Calu3 (cell line): ENCODE measurements at regions not wholly inside any gene's neighbourhood (a gene's known extent, or its start where the extent isn't known, plus 50 kb on each side); places are given as distances from the start of the nearest gene placed in this dataset.

Experiments used
- BruUV-seq: library from RNA; stranded (reverse); fragments of 400-500 nt; replicated peaks from 2 replicates; lab custom pipeline; 2021; lab: Mats Ljungman, UMichigan
- CTCF ChIA-PET: fragments of 300-600 bp; sonication (Branson Sonifier 250); formaldehyde crosslinking; loops from one replicate; lab custom pipeline; 2022; ENCODE audit warnings: antibody characterized with exemption; lab: Charles Lee
- DNase-seq: peaks from one replicate; pipeline ENCODE4 v3.0.0; 2022
- H3K27ac Mint-ChIP-seq: one replicate; pipeline ENCODE4 v1.8.0; 2022; ENCODE audit warnings: mixed read lengths; ENCODE audit not compliant: unreplicated experiment
- H3K27me3 Mint-ChIP-seq: one replicate; pipeline ENCODE4 v1.8.0; 2022; ENCODE audit warnings: mixed read lengths; ENCODE audit not compliant: unreplicated experiment
- H3K36me3 Mint-ChIP-seq: one replicate; pipeline ENCODE4 v1.8.0; 2022; ENCODE audit warnings: mild to moderate bottlenecking, moderate library complexity, mixed read lengths; ENCODE audit not compliant: insufficient read depth, unreplicated experiment
- H3K4me1 Mint-ChIP-seq: one replicate; pipeline ENCODE4 v1.8.0; 2022; ENCODE audit warnings: mild to moderate bottlenecking, low read depth, mixed read lengths; ENCODE audit not compliant: unreplicated experiment
- H3K4me3 Mint-ChIP-seq: one replicate; pipeline ENCODE4 v1.8.0; 2022; ENCODE audit warnings: mild to moderate bottlenecking, low read depth, moderate library complexity, mixed read lengths; ENCODE audit not compliant: unreplicated experiment
- H3K9me3 Mint-ChIP-seq: one replicate; pipeline ENCODE4 v1.8.0; 2022; ENCODE audit warnings: low read depth, mixed read lengths; ENCODE audit not compliant: unreplicated experiment
- intact Hi-C: fragments of 100-400 bp; cut with micrococcal nuclease; formaldehyde crosslinking; loops from one replicate; pipeline ENCODE4 v1.10.0; 2022; ENCODE audit not compliant: unreplicated experiment
- TF ChIP-seq, protein P1 (sequence below): fragments of 200-600 bp; IDR thresholded peaks from one replicate; pipeline ENCODE4 v1.8.0; 2022; ENCODE audit warnings: antibody characterized with exemption; ENCODE audit not compliant: unreplicated experiment

- Mint-ChIP-seq H3K36me3 (no peaks in the 10 kb centered on the region), H3K4me1 (no peaks in the 10 kb centered on the region), H3K9me3 (peaks cover 10% of the 10 kb centered on the region), H3K27me3 (no peaks in the 10 kb centered on the region), H3K4me3 (no peak overlapping the region), H3K27ac (no peak overlapping the region)
- BruUV-seq: no TSS peak
- DNase-seq: no peak
- intact Hi-C loops: no loop called here
- TF ChIP-seq, protein P1, sequence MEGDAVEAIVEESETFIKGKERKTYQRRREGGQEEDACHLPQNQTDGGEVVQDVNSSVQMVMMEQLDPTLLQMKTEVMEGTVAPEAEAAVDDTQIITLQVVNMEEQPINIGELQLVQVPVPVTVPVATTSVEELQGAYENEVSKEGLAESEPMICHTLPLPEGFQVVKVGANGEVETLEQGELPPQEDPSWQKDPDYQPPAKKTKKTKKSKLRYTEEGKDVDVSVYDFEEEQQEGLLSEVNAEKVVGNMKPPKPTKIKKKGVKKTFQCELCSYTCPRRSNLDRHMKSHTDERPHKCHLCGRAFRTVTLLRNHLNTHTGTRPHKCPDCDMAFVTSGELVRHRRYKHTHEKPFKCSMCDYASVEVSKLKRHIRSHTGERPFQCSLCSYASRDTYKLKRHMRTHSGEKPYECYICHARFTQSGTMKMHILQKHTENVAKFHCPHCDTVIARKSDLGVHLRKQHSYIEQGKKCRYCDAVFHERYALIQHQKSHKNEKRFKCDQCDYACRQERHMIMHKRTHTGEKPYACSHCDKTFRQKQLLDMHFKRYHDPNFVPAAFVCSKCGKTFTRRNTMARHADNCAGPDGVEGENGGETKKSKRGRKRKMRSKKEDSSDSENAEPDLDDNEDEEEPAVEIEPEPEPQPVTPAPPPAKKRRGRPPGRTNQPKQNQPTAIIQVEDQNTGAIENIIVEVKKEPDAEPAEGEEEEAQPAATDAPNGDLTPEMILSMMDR: no peak
- CTCF ChIA-PET: no interaction called here
These were observed 115.1 kb upstream of the REG3G start for GRCh38 chr2:78910376-78910775.

DNA sequence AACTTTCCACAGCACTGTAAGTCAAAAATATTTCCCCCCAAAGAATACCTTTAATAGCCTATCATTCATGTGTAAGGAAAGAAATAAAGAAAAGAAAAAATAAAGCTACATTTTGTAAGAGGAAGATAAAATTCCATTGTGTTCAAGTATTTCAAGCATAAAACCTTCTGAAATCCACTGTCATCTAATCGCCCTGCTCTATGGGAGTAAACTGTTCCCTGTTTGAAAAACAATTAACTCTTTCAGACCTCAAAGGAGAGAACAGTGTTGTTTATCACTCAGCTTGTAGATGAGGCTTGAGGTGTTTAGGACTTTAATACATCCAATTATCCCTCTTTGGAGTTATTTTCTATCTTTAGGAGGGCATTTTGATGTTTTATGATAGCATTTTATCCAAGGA is 112.2 kb upstream of the REG3G start:
- H3K4me3 Mint-ChIP-seq: no peak overlapping the region
- no peak overlapping the region for H3K27ac Mint-ChIP-seq
- H3K36me3 Mint-ChIP-seq: no peaks in the 10 kb centered on the region
- TF ChIP-seq, protein P1: no peak
- H3K4me1 Mint-ChIP-seq: no peaks in the 10 kb centered on the region
- intact Hi-C loops: no loop called here
- CTCF ChIA-PET: no interaction called here
- DNase-seq: no peak
- no peaks in the 10 kb centered on the region for H3K27me3 Mint-ChIP-seq
- no TSS peak for BruUV-seq
- peaks cover 7% of the 10 kb centered on the region for H3K9me3 Mint-ChIP-seq

- H3K27ac Mint-ChIP-seq: no peak overlapping the region
- H3K4me1 Mint-ChIP-seq: no peaks in the 10 kb centered on the region
- DNase-seq: no peak
- intact Hi-C loops: no loop called here
- H3K4me3 Mint-ChIP-seq: no peak overlapping the region
- H3K36me3 Mint-ChIP-seq: no peaks in the 10 kb centered on the region
- H3K9me3 Mint-ChIP-seq: peaks cover 11% of the 10 kb centered on the region
- TF ChIP-seq, protein P1: no peak
- BruUV-seq: no TSS peak
- H3K27me3 Mint-ChIP-seq: no peaks in the 10 kb centered on the region
- CTCF ChIA-PET: no interaction called here
These were observed 100.2 kb upstream of the REG3G start for GRCh38 chr2:78925258-78925657.

DNA sequence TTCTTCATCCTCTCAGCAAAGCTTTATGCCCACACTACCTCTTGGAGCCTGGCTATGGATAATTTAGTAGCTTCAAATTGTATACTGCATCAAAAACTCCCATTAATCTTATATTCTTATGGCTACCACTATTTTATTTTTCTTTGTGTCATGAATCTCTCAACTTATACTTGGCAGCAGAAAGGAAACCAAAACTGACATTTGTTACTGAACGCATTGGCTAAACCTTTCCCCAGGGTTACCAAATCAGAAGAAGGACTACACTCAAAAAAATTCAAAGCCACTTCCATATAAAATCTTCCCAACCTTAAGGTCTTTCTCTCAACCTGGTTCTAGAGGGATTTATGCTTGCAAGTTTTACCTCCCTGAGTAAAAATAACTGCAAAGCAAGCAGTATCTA is 97.0 kb upstream of the REG3G start:
- no peak for DNase-seq
- TF ChIP-seq, protein P1: no peak
- Mint-ChIP-seq H3K9me3 (peaks cover 9% of the 10 kb centered on the region), H3K36me3 (no peaks in the 10 kb centered on the region), H3K4me3 (no peak overlapping the region), H3K27ac (no peak overlapping the region), H3K27me3 (no peaks in the 10 kb centered on the region), H3K4me1 (no peaks in the 10 kb centered on the region)
- intact Hi-C loops: no loop called here
- CTCF ChIA-PET: no interaction called here
- no TSS peak for BruUV-seq
